ENCODE measurements at regions not wholly inside any gene's neighbourhood (a gene's known extent, or its start where the extent isn't known, plus 50 kb on each side); places are given as distances from the start of the nearest gene placed in this dataset.

GRCh38 chr15:31845791-31846190 is 184.5 kb upstream of the CHRNA7 start:
- no peak overlapping the region for H2AFZ ChIP-seq (ENCODE audit: low read depth, low read length)
- TF ChIP-seq MAX (IDR thresholded peaks at IDR 0.05; ENCODE audit: insufficient read depth, insufficient read length) = no peak
- TF ChIP-seq FOS (IDR thresholded peaks at IDR 0.05; ENCODE audit: borderline replicate concordance, insufficient read depth, low read length) = no peak
- no peak for TF ChIP-seq EZH2 (IDR thresholded peaks at IDR 0.05; ENCODE audit: borderline replicate concordance, low read depth, low read length, severe bottlenecking)
- TF ChIP-seq CTCF (IDR thresholded peaks at IDR 0.05; ENCODE audit: extremely low read depth in 1 of 2, insufficient read depth in 1 of 2, low read depth in 1 of 2, low read length in 2 of 2) = no peak
- no peak for TF ChIP-seq GATA2 (IDR thresholded peaks at IDR 0.05; ENCODE audit: insufficient read depth, insufficient read length, low read depth, low read length)
- no peak for TF ChIP-seq POLR2AphosphoS5 (IDR thresholded peaks at IDR 0.05; ENCODE audit: insufficient read depth, low read depth, low read length)
- no peak for TF ChIP-seq JUN (IDR thresholded peaks at IDR 0.05; ENCODE audit: borderline replicate concordance, insufficient read depth, insufficient read length, low read depth)
- TF ChIP-seq MYC (IDR thresholded peaks at IDR 0.05; ENCODE audit: low read depth, low read length) = no peak
- no peak for TF ChIP-seq POLR2A (IDR thresholded peaks at IDR 0.05; ENCODE audit: low read depth, low read length)
- DNase-seq (ENCODE audit: low read depth, low spot score) = no peak
- ChIA-PET CTCF (no interaction called here), POLR2A (no interaction called here)
- no peaks in the 10 kb centered on the region for H3K79me2 ChIP-seq (ENCODE audit: control insufficient read depth, insufficient read depth, low read length)
- H3K9ac ChIP-seq (replicated peaks; ENCODE audit: extremely low read depth, insufficient read depth, low read length) = no peak overlapping the region
- no peak overlapping the region for H3K27ac ChIP-seq (ENCODE audit: insufficient read depth, low read depth, low read length)
- BruUV-seq (replicated peaks) = no TSS peak
- no peak overlapping the region for H3K4me2 ChIP-seq (ENCODE audit: insufficient read depth, low read length)
- H3K36me3 ChIP-seq (ENCODE audit: control insufficient read depth in 2 of 2, extremely low read depth in 1 of 2, insufficient read depth in 2 of 2, low read length in 2 of 2) = no peaks in the 10 kb centered on the region
- no peaks in the 10 kb centered on the region for H3K27me3 ChIP-seq (ENCODE audit: control insufficient read depth in 2 of 2, insufficient read depth in 2 of 2, low read length in 2 of 2)
- peaks cover 4% of the 10 kb centered on the region for H3K9me3 ChIP-seq (replicated peaks; ENCODE audit: control insufficient read depth, insufficient read depth, low read length)
- H3K4me3 ChIP-seq (replicated peaks in 1 of 3; ENCODE audit: insufficient read depth in 1 of 3, low read depth in 1 of 3, low read length in 3 of 3) = no peak overlapping the region
- intact Hi-C loops (cut with micrococcal nuclease) = no loop called here
- dilution Hi-C loops (cut with MboI; ENCODE audit: extremely low pct_ligation_motif_present, low sequenced_read_pairs) = no loop called here
- H3K9me1 ChIP-seq (replicated peaks; ENCODE audit: control insufficient read depth, extremely low read depth, insufficient read depth, low read length) = no peaks in the 10 kb centered on the region
- FAIRE-seq = no peak
- no peaks in the 10 kb centered on the region for H4K20me1 ChIP-seq (replicated peaks; ENCODE audit: control insufficient read depth, extremely low read depth, insufficient read depth, low read length)
- no peaks in the 10 kb centered on the region for H3K4me1 ChIP-seq (ENCODE audit: control insufficient read depth, extremely low read depth, insufficient read depth, low read length)

Data from endothelial cell of umbilical vein (primary cell).